SIG-M5 treated with dmso at 0.1 percent for 504 hours (cell line): ENCODE measurements at regions not wholly inside any gene's neighbourhood (a gene's known extent, or its start where the extent isn't known, plus 50 kb on each side); places are given as distances from the start of the nearest gene placed in this dataset.

Experiments used
- DNase-seq: peaks from one replicate; lab custom pipeline; 2025; ENCODE audit not compliant: unreplicated experiment; lab: John Stamatoyannopoulos, UW

DNA sequence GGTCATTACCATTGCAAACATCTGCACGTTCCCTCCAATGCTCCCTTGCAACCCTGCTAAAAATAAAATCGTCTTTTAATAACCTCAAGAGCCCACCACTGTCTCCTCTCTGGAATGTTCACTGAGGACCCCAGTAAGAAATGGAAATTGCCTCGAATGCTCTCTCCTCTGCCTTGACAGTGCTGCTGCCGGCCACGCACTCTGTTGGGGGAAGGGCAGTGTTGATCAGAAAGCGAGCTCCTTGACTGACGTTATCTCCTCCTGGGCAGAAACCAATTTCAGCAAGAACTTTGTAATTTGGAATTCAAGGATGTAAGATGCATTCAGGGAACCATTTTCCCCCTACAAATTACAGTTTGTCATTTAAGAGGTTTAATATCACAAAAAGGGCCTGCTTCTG lies 718.5 kb downstream of the UQCRFS1 start:
- DNase-seq, result no peak

DNA sequence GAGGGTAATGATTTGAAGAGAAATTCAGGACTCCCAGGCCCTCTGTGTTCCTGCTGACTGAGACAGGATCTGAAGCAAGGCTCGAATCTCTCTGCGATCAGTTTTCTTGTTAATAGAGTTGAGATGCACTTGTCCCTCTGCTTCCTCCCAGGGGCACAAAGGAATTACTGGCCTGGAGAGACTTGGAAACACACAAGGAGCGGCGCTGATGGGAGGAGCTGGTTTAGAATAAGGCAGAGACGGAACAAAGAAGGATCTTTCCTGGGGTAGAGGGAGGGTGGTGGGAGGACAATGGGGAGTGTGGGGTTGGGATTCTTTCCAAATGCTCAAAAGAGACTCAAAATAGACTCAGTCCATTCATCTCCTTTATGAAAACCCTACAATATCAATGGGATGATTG lies 719.1 kb downstream of the UQCRFS1 start:
- no peak for DNase-seq

DNA sequence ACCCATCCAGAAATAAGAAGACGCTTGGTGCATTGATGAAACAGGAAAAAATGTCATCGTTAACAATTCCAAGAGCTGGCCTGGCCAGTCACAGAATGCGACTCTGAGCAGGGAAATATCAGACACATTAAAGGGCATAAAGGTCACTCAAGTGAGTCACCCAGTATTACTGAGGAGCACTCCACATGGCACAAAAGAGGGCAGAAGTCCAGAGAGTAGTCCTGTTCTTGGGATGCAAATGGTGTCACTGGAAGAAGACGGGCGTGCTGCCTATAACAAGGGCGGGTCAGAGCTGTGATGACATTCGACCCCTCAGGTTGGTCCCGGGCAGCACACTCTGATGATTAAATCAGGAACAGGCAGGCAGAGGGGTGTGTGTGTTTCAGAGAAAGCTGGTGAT lies 720.3 kb downstream of the UQCRFS1 start:
- DNase-seq, result no peak

DNA sequence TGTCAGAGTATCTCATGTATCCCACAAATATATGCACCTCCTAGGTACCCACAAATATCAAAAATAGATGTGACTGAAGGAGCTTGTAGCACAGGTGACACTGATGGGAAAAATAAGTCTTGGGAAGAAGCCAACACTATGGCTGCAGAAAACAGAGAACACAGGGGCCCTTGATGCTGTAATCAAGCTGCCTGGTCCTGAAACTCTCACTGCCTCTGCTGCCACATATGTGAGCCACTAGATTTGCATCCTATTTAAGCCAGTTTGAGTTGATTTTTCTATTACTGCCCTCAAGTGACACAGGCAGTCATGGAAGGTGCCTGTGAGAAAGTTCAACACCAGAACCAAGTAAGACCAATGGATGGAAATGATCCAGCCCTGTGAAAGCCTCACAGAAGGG lies 720.8 kb downstream of the UQCRFS1 start:
- DNase-seq, result no peak

DNA sequence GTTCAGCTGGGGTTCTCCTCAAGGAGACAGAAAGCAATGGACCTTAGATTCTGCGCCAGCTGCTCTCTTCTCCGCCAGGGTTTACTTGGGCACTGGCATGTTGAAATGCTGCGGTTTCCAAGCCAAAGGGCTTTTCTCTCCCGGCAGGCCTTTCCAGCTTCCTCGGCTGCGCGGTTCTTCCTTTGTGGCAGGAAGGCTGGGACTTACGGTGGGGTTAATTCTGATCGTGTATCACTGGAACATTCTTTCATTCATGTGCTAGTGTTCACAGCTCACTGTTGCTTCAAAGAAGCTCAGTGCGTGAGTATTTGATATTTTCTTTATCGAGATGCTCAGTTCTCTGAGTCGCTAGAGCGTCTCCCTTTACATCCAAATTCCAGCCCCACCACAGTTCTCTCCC lies 723.2 kb downstream of the UQCRFS1 start:
- DNase-seq, result no peak

DNA sequence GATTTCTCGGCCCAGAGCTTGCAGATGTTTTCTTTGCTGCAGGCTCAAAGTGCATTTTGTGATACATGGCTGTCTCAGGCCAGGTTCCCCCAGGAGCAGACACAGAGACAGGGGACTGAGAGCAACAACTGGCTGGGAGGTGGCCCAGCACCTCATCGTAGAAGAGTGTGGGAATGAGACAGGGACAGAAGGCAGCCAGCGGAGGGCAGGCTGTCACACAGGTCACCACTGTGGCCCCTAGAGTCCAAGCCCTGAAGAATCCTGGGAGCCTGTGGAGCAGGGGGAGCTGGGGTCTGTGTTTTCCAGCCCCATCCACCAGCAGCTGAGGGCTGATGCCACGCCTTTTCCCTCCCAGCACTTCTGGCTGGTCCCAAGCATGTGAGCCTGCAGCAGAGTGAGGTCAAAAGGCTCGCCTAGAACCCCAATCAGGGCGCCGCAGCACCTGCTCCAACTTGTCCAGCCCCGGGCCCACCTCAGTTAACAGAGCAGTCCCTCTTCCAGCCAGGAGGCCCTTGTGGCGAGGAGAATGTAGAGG lies 723.8 kb downstream of the UQCRFS1 start:
- DNase-seq, result no peak

DNA sequence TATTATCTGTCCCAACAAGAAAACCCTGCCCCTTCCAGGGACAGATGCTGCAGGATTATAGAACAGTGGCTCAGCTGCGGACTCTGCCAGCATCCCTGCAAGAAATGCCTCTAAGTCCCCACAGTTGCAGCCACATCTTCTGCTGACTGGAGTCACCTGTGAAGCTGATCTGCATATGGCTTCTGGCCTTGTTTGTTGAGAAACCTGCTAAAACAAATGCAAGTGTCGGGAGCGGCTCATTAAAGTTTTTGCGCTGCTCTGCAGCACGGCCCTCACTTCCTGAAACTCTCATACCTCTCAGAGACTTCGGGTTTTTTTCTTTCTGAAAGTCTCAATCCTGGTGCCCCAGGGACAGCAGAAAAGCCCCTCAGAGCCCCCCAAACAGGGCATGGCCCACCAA lies 725.0 kb downstream of the UQCRFS1 start:
- DNase-seq, result no peak

DNA sequence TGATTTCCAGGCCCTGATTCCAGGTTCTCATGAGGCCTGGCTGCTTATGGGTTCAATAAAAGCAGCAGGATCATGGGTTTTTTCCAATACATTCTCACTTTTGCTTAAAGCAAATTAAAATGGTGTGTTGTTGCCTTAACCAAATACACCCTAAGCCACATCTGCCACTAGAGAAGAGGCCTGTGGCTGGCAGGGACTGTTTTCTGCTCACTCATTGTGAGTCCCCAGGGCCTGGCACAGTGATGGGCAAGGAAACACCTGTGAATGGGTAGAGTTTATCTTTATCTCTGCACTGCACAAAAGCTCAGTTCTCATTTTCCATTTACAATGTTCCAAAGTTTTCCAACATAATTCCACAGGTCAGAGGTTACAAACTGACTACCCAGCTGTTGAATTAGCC lies 726.0 kb downstream of the UQCRFS1 start:
- no peak for DNase-seq

DNA sequence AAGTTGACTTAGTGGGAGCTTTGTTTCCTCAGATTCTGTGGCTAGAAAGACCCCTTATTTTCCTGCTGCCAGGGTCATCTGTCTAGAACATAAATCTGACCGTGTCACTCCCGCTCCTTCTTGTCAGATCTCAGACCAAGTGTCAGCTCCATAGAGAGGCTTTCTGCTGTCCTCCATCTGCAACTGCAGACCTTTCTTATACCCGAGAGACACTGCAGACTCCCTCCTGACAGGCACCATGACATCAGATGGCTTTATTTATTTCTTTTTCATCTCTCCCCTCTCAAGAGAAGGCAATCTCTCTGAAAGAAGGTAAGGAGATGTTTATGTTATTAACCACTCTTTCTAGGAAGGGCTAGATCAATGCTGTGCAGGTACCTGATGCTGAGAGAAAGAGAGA lies 726.5 kb downstream of the UQCRFS1 start:
- no peak for DNase-seq

DNA sequence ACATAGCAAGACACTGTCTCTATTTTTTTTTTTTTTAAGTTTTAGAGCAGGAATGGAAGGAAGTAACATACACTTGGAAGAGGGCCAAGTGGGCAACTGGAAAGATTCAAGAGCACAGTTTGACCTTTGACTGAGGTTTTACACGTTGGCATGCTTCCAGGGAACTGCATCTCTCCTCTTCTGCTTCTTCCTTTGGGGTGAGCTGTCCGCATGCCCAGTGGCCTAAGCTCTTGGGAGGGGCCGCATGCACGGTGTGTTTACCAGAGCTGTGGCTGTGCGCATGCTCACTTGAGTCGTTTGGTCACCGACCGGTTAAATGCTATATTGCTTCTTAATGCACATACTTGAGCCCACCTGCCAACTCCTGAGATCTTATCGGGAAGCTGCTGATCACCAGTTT lies 727.7 kb downstream of the UQCRFS1 start:
- no peak for DNase-seq

DNA sequence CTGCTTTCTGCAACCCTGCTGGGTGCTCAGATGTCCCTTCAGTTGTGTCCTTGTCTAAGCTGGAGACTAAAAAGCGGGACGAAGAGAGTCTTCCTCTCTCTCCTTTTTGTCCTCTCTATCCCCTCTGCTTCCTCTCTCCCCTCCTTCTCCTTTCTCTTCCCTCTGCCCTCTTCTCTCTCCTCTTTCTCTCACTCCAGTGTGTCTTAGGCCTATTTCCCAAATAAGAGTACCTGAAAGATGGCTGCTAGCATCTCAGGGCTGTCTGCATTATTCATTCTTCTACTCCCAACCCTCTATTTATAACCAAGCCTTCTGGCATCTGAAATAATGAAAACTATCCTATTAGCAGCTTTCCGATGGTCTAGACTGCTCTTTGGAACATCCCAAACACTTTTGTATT lies 729.8 kb downstream of the UQCRFS1 start:
- no peak for DNase-seq

DNA sequence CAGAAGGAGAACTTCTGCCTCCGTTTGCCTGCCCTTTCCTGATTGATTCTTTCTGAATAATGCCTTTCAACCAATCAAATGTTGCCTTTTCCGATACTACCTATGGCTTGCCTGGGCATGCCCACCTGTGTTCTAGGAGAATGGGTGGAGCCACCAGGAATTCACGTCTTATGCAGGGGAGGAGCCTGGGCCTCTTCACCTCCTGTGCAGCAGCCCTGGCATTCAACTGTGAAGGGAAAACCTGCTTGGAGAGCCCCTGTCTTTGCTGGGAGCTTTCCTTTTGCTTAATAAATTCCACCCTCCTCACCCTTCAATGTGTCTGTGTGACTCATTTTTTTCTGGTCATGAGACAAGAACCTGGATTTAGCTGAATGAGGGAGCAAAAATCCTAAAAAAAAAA lies 730.7 kb downstream of the UQCRFS1 start:
- DNase-seq, result no peak

DNA sequence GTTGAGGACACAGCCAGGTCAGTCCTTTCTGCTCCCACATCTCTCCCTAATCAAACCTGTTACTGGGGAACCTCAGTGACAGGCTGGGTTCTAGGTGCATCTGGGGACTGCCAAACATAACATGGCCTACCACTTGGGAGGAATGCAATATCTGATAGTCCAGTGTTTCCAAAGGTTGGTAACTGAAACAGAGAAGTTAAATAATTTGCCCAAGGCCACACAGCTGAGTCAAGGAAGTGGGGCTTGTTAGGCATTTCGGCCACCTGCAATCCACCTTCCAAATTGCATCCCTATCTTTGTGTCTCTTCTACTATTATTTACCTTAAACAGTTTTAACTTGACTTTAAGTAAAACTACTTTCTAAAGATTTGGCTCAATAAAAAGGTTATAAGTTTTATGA lies 731.3 kb downstream of the UQCRFS1 start:
- DNase-seq, result no peak

DNA sequence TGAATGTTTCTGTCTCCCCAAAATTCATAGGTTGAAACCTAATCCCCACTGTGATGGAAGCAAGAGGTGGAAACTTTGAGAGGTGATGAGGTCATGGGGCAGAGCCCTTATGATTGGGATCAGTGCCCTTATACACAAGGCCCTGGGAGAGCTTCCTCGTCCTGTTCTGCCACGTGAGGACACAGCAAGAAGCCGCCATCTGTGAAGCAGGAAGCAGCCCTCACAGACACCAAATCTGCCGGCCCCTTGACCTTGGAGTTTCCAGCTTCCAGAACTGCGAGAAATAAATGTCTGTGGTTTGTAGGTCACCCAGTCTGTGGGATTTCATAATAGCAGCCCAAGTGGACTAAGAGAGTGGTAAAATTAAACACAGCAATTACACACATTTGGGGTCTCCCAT lies 737.4 kb downstream of the UQCRFS1 start:
- no peak for DNase-seq

DNA sequence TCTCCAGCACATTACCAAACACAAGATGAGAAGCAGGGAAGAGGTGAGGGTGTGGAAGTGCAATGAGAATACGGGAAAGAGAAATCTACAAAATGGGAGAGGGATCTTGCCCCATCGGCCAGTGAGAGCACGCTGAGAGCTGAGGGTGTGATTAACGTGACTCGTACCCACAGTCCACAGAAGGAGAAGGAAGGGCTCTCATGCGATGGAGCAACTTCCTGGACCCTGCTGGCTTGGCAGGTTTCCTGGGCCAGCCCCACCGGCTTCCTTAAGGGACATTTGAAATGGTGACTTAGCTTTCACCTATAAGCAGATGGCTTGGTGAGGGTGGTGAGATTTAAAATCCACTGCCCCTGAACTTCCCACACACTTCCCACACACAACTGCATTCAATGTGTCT lies 740.1 kb downstream of the UQCRFS1 start:
- DNase-seq, result no peak

DNA sequence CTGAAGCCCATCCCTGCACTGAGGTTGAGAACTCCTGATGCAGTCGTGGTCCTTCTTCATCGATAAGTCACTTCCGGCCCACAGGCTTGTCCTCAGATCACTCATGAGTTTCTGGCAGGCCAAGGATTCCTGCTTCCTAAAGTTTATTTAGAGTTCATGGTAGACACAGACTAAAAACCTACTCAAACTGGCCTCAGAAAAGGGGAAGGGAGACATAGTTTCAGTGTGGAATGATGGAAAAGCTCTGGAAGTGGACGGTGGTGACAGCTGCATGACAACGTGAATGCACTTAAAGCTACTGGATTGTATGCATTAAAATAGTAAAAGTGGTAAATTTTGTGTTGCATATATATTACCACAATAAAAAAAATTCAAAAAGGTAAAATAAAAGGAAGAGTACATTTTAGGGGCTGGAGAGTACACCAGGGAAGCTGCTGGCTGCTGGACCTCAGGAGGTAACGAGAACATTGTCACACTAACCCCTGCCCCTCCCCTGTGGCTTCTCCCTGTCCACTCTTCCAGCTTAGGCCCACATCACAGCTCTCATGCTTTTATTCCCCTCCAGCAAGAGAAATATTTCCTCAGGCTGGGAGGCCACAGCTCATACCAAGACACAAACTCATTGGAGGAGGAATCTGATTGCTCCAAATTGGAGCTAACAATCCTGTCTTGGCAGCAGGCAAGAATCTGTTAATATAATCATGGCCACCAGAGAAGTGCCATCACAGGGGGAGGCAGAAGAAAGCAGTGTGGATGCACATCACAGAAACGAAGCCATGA lies 741.0 kb downstream of the UQCRFS1 start:
- no peak for DNase-seq

DNA sequence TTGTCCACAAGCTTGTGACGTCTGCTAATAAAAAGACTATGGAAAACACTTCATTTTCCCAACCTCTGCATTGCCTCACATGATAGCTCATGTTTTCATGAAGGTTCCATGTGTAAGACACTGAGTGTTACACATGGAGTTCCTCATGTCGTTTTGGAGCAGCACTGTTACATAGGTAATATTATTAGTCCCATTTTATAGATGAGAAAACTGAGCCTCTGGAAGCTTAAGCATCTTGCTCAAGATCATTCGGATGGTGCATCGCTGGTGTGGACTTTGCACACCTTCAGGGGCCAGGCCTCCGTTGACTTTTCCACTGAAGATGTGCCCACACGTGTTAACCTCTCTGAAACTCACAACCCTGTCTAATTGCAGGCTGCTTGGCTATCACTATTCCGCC lies 743.4 kb downstream of the UQCRFS1 start:
- no peak for DNase-seq

DNA sequence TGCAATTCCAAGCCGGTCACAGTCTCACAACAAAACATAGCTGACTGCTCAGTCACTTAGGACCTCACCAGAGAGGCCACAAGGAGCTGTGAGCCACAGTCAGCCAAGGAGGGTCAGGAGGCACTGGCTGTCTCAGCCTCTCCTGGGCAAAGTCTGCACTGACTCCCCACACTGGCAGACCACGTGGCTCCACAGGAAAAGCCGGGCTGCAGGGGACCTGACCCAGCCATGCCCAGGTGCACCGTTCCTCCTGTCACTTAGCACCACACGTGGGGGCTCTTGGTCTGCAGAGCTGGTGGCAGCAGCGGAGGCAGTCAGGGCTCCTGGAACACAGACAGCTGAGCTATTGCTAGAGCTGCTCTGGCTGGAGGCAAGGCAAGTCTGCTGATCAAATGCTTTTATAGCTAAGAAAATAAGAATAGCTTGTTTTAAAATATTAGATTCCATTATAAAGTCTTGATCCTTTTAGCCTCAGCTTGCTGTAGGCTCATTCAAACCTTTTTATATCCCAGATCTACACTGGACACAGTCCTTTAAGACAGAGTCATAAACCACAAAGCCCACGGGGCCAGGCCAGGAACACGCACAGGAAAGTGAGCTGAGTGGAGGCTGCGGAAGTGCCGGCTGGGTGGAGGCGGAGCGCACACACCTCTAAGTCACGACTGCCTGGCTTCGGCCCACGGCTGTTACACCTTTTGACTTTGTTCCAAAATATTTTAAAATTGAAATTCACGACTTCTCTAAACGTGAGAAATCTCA lies 744.1 kb downstream of the UQCRFS1 start:
- DNase-seq, result no peak

DNA sequence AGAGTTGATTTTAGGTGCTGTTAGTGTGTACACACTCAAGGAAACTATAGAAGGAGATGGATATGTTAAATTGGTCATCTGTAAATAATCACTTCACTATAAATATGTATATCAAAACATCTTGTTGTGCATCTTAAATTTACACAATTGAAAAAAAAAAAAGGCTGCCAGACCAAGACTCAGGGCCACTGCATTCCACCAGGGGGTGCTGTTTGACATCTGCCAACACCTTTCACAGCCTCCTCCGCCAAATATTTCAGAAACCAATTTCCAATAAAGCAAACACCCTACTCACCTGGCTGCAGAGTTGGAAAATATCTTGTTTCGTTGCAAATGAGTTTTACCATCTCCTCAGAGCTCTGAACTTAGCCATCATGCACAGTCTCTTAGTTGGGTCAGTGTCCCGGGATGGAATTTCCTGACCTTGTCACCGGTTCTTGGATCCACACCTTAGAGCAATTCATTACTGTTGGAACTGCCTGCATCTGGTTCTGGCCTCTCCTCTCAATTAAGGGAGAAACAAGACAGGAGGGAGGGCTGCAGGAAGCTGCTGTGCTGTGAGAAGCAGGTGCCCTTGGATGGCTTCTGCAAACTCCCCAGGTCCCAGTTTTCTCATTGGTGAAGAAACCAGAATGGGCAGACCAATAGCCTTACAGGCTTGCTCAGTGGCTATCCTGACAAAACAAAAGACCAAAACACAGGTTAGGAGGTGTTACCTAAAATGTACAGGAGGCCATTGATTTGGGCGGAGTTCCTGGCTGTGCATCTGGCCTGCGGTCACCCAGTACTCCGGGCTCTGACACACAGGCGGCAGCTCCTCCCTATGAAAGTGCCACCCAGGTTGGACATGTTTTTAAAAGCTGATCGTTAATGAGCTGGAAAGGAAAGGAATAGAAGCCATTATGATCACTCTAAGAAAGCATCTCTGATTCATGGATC lies 746.6 kb downstream of the UQCRFS1 start:
- DNase-seq, result peak; percentile 2

DNA sequence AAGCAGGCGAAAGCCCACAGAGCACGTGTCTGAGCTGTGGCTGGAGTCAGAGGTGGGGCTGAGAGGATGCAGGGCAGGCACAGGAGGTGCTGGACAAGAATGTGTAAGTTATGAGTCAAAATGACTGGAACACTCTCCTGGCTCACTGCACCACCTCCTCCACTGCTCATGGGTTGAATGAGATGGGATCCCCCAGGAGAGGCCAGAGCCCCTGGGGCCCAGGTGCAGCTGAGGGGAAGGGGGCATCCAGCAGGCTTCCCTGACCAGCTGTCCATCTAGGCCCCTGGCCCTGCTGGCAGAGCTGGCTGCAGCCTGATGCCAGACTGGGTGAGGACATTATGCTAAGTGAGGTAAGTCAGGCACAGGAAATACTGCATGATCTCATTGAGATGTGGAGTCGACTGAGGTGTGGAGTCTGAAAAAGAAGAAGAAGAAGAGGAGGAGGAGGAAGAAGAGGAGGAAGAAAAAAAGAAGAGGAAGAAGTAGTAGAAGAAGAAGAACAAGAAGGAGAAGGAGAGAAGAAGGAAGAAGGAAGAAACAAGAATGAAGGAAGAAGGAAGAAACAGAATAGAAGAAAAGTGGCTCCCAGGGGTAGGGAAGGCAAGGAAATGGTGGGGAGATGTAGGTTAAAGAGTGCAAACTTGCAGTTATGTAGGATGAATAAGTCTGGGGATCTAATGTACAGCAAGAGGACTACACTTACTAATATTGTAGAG lies 747.4 kb downstream of the UQCRFS1 start:
- DNase-seq, result no peak
